Adrenal gland (tissue), 9 donors: ENCODE measurements at regions not wholly inside any gene's neighbourhood (a gene's known extent, or its start where the extent isn't known, plus 50 kb on each side); places are given as distances from the start of the nearest gene placed in this dataset.

Experiments used
- DNase-seq, 7 donors: peaks; one replicate each; pipeline ENCODE4 v3.0.0-alpha.2; 2019 to 2020
- H3K27ac ChIP-seq, 5 donors: fragments of 200-600 bp; sonication (generic) in 4 of 5; 1 replicate in 3 of 5; 2 replicates in 2 of 5; pipeline versions ENCODE4 v1.5.1 to v1.8.0; 2016 to 2020; ENCODE audit warnings: mild to moderate bottlenecking in 1 of 5
- H3K27me3 ChIP-seq: fragments of 200-600 bp; 2 replicates; pipeline ENCODE4 v1.8.0; 2021
- H3K36me3 ChIP-seq, 2 donors: fragments of 200-600 bp; replicated peaks in 1 of 2; 1 replicate in 1 of 2; 2 replicates in 1 of 2; pipeline versions ENCODE4 v1.5.1 to v1.8.0; 2018 to 2022
- H3K4me1 ChIP-seq, 2 donors: fragments of 200-600 bp; replicated peaks in 1 of 2; 1 replicate in 1 of 2; 2 replicates in 1 of 2; pipeline versions ENCODE4 v1.5.1 to v1.8.0; 2018 to 2021
- H3K4me3 ChIP-seq, 4 donors: fragments of 200-600 bp; sonication (generic) in 3 of 4; one replicate each; pipeline ENCODE4 v1.5.1; 2016 to 2018
- H3K9me3 ChIP-seq, 3 donors: fragments of 200-600 bp; sonication (generic) in 1 of 3; replicated peaks in 1 of 3; 1 replicate in 2 of 3; 2 replicates in 1 of 3; pipeline versions ENCODE4 v1.5.1 to v1.8.0; 2016 to 2021
- POLR2A ChIP-seq, 2 donors: fragments of 450-650 bp; IDR thresholded peaks; one replicate each; pipeline ENCODE4 v1.6.1; 2017; ENCODE audit warnings: antibody characterized with exemption in 2 of 2, mild to moderate bottlenecking in 2 of 2, moderate library complexity in 1 of 2
- WGBS, 4 donors: extraction: QIAGEN DNeasy Blood & Tissue Kit in 2 of 4; methylation state at CpG; one replicate each; pipeline versions ENCODE4 v1.1.5 to v1.1.7; 2013 to 2017; 5-methylcytosine and 5-hydroxymethylcytosine counted together
- intact Hi-C, 2 donors: fragments of 100-400 bp; cut with DNase I; formaldehyde crosslinking; loops; one replicate each; pipeline versions ENCODE4 v1.14.1 to v1.15.0; 2022 to 2023
- TF ChIP-seq, protein P1 (sequence below), 6 experiments: fragments of 450-650 bp in 4 of 6; fragments of 200-600 bp in 2 of 6; sonication (generic) in 1 of 6; IDR thresholded peaks; 1 replicate in 5 of 6; 2 replicates in 1 of 6; pipeline versions ENCODE4 v1.5.1 to v1.8.0; 2016 to 2021; ENCODE audit warnings: antibody characterized with exemption in 6 of 6, mild to moderate bottlenecking in 2 of 6, moderate library complexity in 1 of 6
- donor health status: healthy with polysubstance abuse.
- donor health status: Bipolar disorder and iron deficiency.
- donor health status: DM: yes; HTN: yes; CAD: no.
- donor health status: DM: no; HTN: no; CAD: no.
- donor health status: DM: no; HTN: no; CAD: no.

DNA sequence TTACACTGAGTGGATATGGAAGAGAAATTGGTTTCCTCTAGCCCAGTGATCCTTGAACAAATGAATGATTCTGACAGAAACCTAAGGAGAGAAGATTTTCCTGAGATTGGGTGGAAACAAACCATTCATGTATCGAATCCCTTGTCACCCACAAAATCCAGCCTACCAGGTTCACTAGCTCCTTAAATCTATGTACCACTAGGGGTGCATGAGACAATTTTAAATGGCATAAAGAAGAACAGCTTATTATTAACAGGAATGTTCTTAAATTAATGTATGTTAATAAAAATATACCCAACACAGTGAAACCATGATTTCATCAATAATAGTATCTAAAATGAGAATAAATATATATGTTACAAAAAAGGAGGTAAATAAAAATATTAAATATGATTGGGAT, 118.4 kb upstream of the LNX1 start:
- Histone ChIP-seq H3K9me3 (no peaks in the 10 kb centered on the region), H3K36me3 (no peaks in the 10 kb centered on the region), H3K27ac (no peak overlapping the region), H3K4me1 (peaks cover 0 to 3% of the 10 kb centered on the region in 2 donors), H3K27me3 (no peaks in the 10 kb centered on the region), H3K4me3 (no peak overlapping the region)
- no peak for TF ChIP-seq POLR2A (IDR thresholded peaks at IDR 0.05)
- TF ChIP-seq, protein P1, sequence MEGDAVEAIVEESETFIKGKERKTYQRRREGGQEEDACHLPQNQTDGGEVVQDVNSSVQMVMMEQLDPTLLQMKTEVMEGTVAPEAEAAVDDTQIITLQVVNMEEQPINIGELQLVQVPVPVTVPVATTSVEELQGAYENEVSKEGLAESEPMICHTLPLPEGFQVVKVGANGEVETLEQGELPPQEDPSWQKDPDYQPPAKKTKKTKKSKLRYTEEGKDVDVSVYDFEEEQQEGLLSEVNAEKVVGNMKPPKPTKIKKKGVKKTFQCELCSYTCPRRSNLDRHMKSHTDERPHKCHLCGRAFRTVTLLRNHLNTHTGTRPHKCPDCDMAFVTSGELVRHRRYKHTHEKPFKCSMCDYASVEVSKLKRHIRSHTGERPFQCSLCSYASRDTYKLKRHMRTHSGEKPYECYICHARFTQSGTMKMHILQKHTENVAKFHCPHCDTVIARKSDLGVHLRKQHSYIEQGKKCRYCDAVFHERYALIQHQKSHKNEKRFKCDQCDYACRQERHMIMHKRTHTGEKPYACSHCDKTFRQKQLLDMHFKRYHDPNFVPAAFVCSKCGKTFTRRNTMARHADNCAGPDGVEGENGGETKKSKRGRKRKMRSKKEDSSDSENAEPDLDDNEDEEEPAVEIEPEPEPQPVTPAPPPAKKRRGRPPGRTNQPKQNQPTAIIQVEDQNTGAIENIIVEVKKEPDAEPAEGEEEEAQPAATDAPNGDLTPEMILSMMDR (IDR thresholded peaks at IDR 0.05), result no peak
- WGBS, 4 donors, result 79 to 92% (median 91%) methylated on average over 1 of the region's 1 CpG
- DNase-seq, result no peak
- intact Hi-C loops, result loop anchor here (5.0 to 10.0 kb wide), 3 partner anchors 205 to 525 kb away; partner anchors contain the start of gene PDGFRA (in 1 of the 2)

DNA sequence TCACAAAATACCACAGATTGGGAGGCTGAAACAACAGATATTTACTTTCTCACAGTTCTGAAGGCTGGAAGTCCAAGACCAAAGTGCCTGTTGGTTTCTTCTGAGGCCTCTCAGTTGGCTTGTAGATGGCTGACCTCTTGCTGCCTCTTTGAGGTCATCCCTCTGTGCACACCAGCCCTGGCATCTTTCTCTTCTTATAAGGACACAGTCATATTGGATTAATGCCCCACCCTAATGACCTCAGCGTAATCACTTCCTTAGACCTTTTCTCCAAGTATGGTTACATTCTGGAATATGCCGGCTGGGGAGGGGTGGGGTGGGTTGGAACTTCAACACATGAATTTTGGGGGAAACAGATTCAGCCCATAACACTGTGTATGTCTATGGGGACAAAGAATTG, 116.2 kb upstream of the LNX1 start:
- no peak for DNase-seq
- H3K36me3 ChIP-seq, result no peaks in the 10 kb centered on the region
- no peak overlapping the region for H3K27ac ChIP-seq
- no peaks in the 10 kb centered on the region for H3K9me3 ChIP-seq
- TF ChIP-seq, protein P1 (IDR thresholded peaks at IDR 0.05), result no peak
- no peak for TF ChIP-seq POLR2A (IDR thresholded peaks at IDR 0.05)
- intact Hi-C loops, result loop anchor here (5.0 to 10.0 kb wide), 2 partner anchors 520 to 527 kb away; partner anchors contain the start of gene PDGFRA (in 1 of the 2)
- no peaks in the 10 kb centered on the region for H3K27me3 ChIP-seq
- WGBS, 4 donors, result 91 to 100% (median 93%) methylated on average over 2 of the region's 2 CpGs
- H3K4me1 ChIP-seq, result peaks cover 8 to 16% of the 10 kb centered on the region in 2 donors
- H3K4me3 ChIP-seq, result no peak overlapping the region

DNA sequence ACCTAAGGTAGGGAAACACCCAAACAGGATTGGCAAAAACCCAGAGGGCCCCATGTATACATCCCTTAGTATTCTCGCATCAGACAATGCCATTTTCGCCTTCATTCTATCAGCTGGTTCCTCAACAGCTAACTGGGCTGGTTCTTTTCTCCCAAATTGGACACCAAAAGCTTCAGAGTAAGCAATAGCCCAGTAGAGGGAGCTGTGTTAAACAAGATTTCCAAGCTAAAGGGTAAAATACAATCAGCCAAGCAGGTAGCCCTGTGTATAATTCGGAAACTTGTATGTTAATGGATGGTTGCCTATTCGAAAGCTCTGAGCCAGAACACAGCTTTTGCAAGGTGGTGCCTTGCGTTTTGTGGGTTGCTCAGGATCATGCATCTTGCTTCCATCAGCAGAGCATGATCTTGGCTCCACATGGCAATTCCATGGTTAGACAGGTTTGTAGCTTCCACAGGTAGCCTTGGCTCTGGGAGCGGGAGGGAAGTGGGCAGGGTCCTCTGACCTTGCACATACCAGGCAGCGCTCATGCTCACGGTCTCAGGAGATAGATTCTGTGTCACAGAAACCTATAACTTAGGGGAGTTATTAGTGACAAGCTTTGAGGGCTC, 115.2 kb upstream of the LNX1 start:
- intact Hi-C loops, result loop anchor here (5.0 to 10.0 kb wide), 2 partner anchors 521 to 528 kb away; partner anchors contain the start of gene PDGFRA (in 1 of the 2)

DNA sequence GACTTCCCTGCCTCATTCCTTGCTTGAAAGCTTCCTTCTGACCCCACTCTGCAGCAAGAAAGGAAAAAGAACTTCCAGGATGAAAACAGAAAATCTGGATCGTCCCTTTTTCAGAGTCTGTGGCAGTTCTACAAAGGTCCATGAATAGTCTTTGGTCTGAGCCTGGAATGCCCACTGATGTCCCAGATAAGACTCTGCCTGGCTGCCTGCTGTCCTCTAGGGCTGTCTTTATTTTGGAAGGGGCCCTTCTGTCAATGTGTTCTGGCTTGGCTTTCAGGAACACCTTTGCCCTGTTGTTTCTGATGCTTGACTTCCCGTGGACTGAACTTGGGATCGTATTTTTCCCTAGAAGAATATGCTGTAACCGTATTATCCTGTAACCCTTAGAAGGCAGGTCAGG, 114.7 kb upstream of the LNX1 start:
- Histone ChIP-seq H3K4me3 (no peak overlapping the region), H3K27me3 (no peaks in the 10 kb centered on the region), H3K4me1 (peaks cover 11 to 22% of the 10 kb centered on the region in 2 donors), H3K27ac (peak overlapping the region in 1 of 5 donors; percentile 1), H3K9me3 (no peaks in the 10 kb centered on the region), H3K36me3 (no peaks in the 10 kb centered on the region)
- DNase-seq, result no peak
- TF ChIP-seq POLR2A (IDR thresholded peaks at IDR 0.05), result no peak
- TF ChIP-seq, protein P1 (IDR thresholded peaks at IDR 0.05), result no peak
- intact Hi-C loops, result loop anchor here (5.0 to 10.0 kb wide), 2 partner anchors 521 to 529 kb away; partner anchors contain the start of gene PDGFRA (in 1 of the 2)
- WGBS, 4 donors, result 42 to 60% (median 49%) methylated on average over 4 of the region's 4 CpGs

More for the DNA sequence above, 115.2 kb upstream of the LNX1 start:
- TF ChIP-seq, protein P1 (IDR thresholded peaks at IDR 0.05), result peak; percentile 40 to 68 (median 60)
- no peak for TF ChIP-seq POLR2A (IDR thresholded peaks at IDR 0.05)
- Histone ChIP-seq H3K27ac (peak overlapping the region in 1 of 5 donors; percentile 1), H3K36me3 (no peaks in the 10 kb centered on the region), H3K9me3 (no peaks in the 10 kb centered on the region), H3K27me3 (no peaks in the 10 kb centered on the region), H3K4me3 (no peak overlapping the region), H3K4me1 (peaks cover 11 to 22% of the 10 kb centered on the region in 2 donors)
- WGBS, 4 donors, result 43 to 56% (median 43%) methylated on average over 8 of the region's 8 CpGs
- peak in 3 of 7 donors; percentile 16 to 23 (median 20) for DNase-seq
